Ovary (tissue), 3 donors: ENCODE measurements at regions not wholly inside any gene's neighbourhood (a gene's known extent, or its start where the extent isn't known, plus 50 kb on each side); places are given as distances from the start of the nearest gene placed in this dataset.

Experiments
- CTCF ChIP-seq, 3 donors: fragments of 450-650 bp in 2 of 3; fragments of 200-600 bp in 1 of 3; IDR thresholded peaks; one replicate each; pipeline versions ENCODE4 v1.5.1 to v1.8.0; 2016 to 2022; ENCODE audit warnings: antibody characterized with exemption in 3 of 3, mild to moderate bottlenecking in 1 of 3
- POLR2A ChIP-seq: fragments of 450-650 bp; IDR thresholded peaks from one replicate; pipeline ENCODE4 v1.6.1; 2017; ENCODE audit warnings: antibody characterized with exemption, mild to moderate bottlenecking, moderate library complexity
- donor health status: DM: no; HTN: no; CAD: no.

- TF ChIP-seq CTCF (IDR thresholded peaks at IDR 0.05) (no peak), POLR2A (no peak)
Observed at GRCh38 chr3:74134831-74135230, 479.6 kb downstream of the CNTN3 start.
